ENCODE measurements at regions not wholly inside any gene's neighbourhood (a gene's known extent, or its start where the extent isn't known, plus 50 kb on each side); places are given as distances from the start of the nearest gene placed in this dataset.

DNA sequence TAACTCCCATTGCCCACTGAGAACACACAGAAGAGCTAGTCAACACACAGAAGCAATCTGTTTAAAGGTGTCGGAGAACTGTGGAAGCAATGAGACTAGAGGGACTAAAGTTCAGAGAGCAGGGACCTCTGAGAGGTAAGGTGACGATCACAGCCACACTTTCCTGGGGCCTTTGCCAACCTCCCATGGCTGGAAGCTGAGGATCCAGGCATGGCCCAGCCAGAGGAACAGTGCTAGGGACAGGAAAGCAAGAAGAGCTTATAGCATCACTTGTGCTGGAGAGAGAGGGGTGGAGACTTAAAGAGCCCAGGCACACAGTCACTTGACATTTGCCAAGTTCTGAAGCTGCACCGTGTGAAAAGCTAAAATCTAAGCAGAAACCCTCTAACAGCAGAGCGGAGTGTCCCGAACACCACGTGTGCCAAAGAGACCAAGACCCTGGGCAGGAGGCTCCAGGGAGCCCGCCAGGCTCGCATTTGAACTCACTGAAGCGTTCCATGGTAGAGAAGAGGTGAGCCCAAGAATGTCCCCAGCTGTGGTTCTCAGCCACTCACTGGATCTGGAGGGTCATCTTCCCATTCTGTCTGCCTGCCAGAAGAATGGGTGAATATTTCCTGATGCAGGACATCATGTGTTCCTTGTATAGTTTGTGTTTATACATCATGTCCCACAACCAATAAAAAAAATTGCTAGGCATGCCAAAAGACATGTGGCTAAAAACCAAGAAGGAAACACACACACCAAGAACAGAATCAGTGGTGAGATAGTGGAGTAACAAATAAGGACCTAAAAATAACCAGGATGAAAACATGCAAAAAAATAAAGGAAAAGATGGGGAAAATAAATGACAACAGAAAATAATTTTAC is 174.0 kb upstream of the C14orf180 start:
- ATAC-seq (ENCODE audit: insufficient read depth, low read depth) (no peak), DNase-seq (no peak)
- no peak for TF ChIP-seq EZH2 (IDR thresholded peaks at IDR 0.05; ENCODE audit: borderline replicate concordance, low read depth, low read length, severe bottlenecking)
- TF ChIP-seq, protein P1, sequence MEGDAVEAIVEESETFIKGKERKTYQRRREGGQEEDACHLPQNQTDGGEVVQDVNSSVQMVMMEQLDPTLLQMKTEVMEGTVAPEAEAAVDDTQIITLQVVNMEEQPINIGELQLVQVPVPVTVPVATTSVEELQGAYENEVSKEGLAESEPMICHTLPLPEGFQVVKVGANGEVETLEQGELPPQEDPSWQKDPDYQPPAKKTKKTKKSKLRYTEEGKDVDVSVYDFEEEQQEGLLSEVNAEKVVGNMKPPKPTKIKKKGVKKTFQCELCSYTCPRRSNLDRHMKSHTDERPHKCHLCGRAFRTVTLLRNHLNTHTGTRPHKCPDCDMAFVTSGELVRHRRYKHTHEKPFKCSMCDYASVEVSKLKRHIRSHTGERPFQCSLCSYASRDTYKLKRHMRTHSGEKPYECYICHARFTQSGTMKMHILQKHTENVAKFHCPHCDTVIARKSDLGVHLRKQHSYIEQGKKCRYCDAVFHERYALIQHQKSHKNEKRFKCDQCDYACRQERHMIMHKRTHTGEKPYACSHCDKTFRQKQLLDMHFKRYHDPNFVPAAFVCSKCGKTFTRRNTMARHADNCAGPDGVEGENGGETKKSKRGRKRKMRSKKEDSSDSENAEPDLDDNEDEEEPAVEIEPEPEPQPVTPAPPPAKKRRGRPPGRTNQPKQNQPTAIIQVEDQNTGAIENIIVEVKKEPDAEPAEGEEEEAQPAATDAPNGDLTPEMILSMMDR (IDR thresholded peaks at IDR 0.05; ENCODE audit: borderline replicate concordance, extremely low read depth, low read length, poor library complexity, severe bottlenecking): no peak
- no peak overlapping the region for H3K4me3 ChIP-seq (ENCODE audit: low read depth in 1 of 2, low read length in 2 of 2)
- H4K20me1 ChIP-seq (ENCODE audit: insufficient read depth, low read length): no peaks in the 10 kb centered on the region
- H3K79me2 ChIP-seq (ENCODE audit: insufficient read depth, low read length): no peaks in the 10 kb centered on the region
- no peaks in the 10 kb centered on the region for H3K4me1 ChIP-seq (ENCODE audit: insufficient read depth, low read length)
- no peaks in the 10 kb centered on the region for H3K36me3 ChIP-seq (ENCODE audit: insufficient read depth, low read length)
- H2AFZ ChIP-seq (ENCODE audit: low read depth, low read length): no peak overlapping the region
- peaks cover 4% of the 10 kb centered on the region for H3K9me3 ChIP-seq (ENCODE audit: insufficient read depth, low read length, severe bottlenecking)
- no peak overlapping the region for H3K4me2 ChIP-seq (ENCODE audit: insufficient read depth, low read length)
- H3K27ac ChIP-seq (ENCODE audit: low read length): no peak overlapping the region
- H3K9ac ChIP-seq (ENCODE audit: low read depth, low read length): no peak overlapping the region
- H3K27me3 ChIP-seq (ENCODE audit: insufficient read depth, low read length, poor library complexity): peaks cover 9% of the 10 kb centered on the region

DNA sequence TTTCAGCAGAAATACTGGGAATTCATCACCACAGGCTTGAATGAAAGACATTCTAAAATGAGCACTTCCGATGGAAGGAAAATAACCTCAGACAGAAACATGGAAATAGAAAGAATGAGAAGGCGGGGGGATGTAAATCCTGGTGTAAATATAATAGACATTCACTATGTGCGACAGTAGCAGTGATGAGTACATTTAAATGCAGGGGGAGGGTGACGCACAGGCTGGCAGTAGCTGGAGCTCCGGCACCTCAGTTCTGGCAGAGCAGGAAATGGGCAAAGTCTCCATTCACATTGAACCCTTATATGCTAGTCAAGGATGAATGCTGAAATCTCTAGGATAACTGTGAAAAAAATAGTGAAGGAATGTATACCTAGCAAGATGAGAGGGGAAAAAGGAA is 172.7 kb upstream of the C14orf180 start:
- Histone ChIP-seq H3K4me3 (ENCODE audit: low read depth in 1 of 2, low read length in 2 of 2) (no peak overlapping the region), H3K4me1 (ENCODE audit: insufficient read depth, low read length) (no peaks in the 10 kb centered on the region), H4K20me1 (ENCODE audit: insufficient read depth, low read length) (no peaks in the 10 kb centered on the region), H3K79me2 (ENCODE audit: insufficient read depth, low read length) (no peaks in the 10 kb centered on the region), H2AFZ (ENCODE audit: low read depth, low read length) (no peak overlapping the region), H3K4me2 (ENCODE audit: insufficient read depth, low read length) (no peak overlapping the region), H3K27ac (ENCODE audit: low read length) (no peak overlapping the region), H3K9me3 (ENCODE audit: insufficient read depth, low read length, severe bottlenecking) (peaks cover 4% of the 10 kb centered on the region), H3K9ac (ENCODE audit: low read depth, low read length) (no peak overlapping the region), H3K36me3 (ENCODE audit: insufficient read depth, low read length) (no peaks in the 10 kb centered on the region), H3K27me3 (ENCODE audit: insufficient read depth, low read length, poor library complexity) (peaks cover 9% of the 10 kb centered on the region)
- DNase-seq (no peak), ATAC-seq (ENCODE audit: insufficient read depth, low read depth) (no peak)
- TF ChIP-seq, protein P1 (IDR thresholded peaks at IDR 0.05; ENCODE audit: borderline replicate concordance, extremely low read depth, low read length, poor library complexity, severe bottlenecking): no peak
- TF ChIP-seq EZH2 (IDR thresholded peaks at IDR 0.05; ENCODE audit: borderline replicate concordance, low read depth, low read length, severe bottlenecking): no peak

DNA sequence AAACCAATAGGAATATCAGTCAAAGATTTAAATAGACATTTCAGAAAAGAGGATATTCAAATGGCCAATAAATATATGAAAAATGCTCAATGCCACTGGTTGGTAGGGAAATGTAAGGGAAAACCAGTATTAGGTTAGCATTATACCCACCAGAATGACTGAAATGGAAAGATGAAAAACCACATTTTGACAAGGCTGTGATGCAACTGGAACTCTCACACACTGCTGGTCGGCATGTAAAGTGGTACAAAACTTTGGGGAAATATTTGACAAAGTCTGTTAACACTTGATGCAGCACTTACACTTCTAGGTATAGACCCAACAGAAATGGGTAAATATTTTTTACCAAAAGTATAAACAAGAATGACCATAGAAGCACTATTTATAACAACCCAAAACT is 163.2 kb upstream of the C14orf180 start:
- Histone ChIP-seq H2AFZ (ENCODE audit: low read depth, low read length) (no peak overlapping the region), H4K20me1 (ENCODE audit: insufficient read depth, low read length) (no peaks in the 10 kb centered on the region), H3K4me1 (ENCODE audit: insufficient read depth, low read length) (no peaks in the 10 kb centered on the region), H3K36me3 (ENCODE audit: insufficient read depth, low read length) (no peaks in the 10 kb centered on the region), H3K4me3 (ENCODE audit: low read depth in 1 of 2, low read length in 2 of 2) (no peak overlapping the region), H3K27me3 (ENCODE audit: insufficient read depth, low read length, poor library complexity) (peaks cover 11% of the 10 kb centered on the region), H3K27ac (ENCODE audit: low read length) (no peak overlapping the region), H3K9me3 (ENCODE audit: insufficient read depth, low read length, severe bottlenecking) (no peaks in the 10 kb centered on the region), H3K4me2 (ENCODE audit: insufficient read depth, low read length) (no peak overlapping the region), H3K79me2 (ENCODE audit: insufficient read depth, low read length) (no peaks in the 10 kb centered on the region), H3K9ac (ENCODE audit: low read depth, low read length) (no peak overlapping the region)
- ATAC-seq (ENCODE audit: insufficient read depth, low read depth) (no peak), DNase-seq (no peak)
- TF ChIP-seq EZH2 (IDR thresholded peaks at IDR 0.05; ENCODE audit: borderline replicate concordance, low read depth, low read length, severe bottlenecking): no peak
- TF ChIP-seq, protein P1 (IDR thresholded peaks at IDR 0.05; ENCODE audit: borderline replicate concordance, extremely low read depth, low read length, poor library complexity, severe bottlenecking): no peak
